ENCODE measurements at regions not wholly inside any gene's neighbourhood (a gene's known extent, or its start where the extent isn't known, plus 50 kb on each side); places are given as distances from the start of the nearest gene placed in this dataset.

DNA sequence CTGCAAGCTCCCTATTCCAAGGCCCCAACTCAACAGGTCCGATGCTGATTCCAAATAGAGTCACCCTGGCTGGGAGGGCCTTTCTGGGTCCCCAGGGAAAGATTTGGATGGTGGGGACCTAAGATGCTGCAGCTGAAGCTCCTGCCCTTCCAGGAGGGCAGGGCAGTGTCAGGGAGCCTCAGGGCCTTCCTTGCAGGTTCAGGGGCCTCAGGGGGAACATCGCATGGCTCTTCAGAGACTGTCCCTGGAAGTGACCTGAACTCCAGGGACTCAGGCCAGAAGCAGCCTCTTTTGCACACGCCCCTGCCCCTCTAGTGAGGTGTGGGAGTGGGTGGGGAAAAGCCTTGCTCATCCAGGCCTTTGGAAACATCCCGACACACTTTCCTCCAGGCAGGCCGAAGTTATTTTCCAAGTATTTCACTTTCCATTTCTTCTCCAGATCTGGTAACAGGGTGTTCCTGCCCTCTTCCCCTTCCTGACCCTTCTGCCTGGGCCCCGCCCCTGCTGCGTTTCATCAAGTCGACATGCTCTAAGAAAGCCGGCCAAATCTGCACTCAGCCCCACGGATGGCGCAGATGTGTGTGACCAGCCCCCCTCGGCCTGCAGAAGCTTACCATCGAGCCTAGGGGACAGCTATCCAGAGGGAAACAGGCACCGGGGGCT, 159.5 kb downstream of the FGF18 start:
- no peak for TF ChIP-seq POLR2A (IDR thresholded peaks at IDR 0.05; ENCODE audit: low read length)
- TF ChIP-seq GATA1 (IDR thresholded peaks at IDR 0.05; ENCODE audit: low read depth, low read length), result no peak
- DNase-seq, result no peak

DNA sequence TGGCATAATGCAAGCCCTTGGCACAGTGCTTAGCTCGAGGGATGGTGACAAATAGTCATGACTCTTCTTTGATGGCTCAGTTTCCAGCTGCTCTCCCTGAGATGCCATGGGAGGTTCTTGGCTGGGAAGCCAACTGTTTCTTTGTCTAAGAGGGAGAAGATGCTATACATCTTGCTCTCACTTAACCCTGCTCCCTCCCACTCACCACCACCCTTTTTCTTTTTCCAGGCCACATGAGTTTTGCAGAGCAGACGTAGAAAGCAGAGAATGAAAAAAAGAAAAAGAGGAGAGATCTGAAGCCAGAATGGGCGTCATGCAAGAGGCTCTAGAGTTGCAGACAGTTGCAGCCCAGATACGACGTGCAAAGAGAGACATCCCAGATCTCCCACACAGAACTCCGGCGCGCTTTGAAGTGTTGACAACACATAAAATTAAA, 160.5 kb downstream of the FGF18 start:
- TF ChIP-seq GATA1 (IDR thresholded peaks at IDR 0.05; ENCODE audit: low read depth, low read length) (no peak), POLR2A (IDR thresholded peaks at IDR 0.05; ENCODE audit: low read length) (no peak)
- no peak for DNase-seq

DNA sequence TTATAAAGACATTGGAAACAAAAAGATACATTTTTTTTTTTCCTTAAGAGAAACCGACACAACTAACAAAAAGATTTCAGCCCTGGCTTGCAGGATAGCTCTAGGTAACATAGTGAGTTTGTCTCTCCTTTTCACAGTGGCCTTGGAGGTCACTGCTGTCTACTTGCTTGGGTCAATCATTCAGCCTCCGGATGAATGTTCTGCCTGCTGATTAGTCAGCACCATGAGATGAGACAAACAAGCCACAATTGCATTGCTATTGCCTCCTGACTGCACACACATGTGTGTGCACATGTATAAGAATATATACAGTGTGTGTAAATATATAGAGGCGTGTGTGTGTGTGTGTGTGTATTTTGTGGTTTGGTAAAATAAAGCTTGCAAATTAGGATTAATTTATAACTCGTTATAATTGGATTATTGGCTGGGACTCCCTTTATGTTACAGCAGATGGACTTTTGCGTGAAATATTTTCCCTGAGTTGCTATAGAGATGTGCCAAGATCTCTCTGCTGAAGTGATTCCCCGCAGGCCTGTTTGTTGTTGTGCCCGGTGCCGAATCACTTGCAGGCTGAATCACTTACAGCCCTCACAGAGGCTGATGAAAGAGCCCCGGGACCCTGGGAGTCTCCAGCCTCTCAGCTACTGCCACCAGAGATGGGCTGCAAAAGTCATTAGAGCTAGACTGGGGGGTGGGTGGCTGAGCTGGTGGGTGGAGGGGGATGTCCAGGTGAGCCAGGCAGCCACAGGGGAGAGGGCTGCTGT, 161.2 kb downstream of the FGF18 start:
- no peak for TF ChIP-seq GATA1 (IDR thresholded peaks at IDR 0.05; ENCODE audit: low read depth, low read length)
- no peak for TF ChIP-seq POLR2A (IDR thresholded peaks at IDR 0.05; ENCODE audit: low read length)
- no peak for DNase-seq

DNA sequence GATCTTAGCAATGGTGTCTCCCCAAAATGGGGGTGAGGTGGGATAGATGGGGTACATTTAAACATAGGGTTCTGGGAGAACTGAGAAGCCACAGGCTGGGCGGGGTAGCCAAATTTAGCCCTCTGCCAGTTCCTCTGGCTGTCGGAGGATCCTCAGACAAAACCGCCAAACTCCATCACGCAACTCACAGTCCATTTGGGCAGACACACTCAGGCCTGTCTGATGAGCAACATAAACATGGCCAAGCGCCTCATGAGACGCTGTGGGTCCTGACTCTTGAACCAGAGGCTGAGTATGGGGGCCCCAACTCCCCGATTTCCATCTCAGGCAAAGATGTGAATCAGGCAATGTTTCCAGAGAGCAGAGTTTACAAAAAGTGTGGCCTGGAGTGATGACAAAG, 162.3 kb downstream of the FGF18 start:
- TF ChIP-seq GATA1 (IDR thresholded peaks at IDR 0.05; ENCODE audit: low read depth, low read length) (no peak), POLR2A (IDR thresholded peaks at IDR 0.05; ENCODE audit: low read length) (no peak)
- DNase-seq, result no peak

DNA sequence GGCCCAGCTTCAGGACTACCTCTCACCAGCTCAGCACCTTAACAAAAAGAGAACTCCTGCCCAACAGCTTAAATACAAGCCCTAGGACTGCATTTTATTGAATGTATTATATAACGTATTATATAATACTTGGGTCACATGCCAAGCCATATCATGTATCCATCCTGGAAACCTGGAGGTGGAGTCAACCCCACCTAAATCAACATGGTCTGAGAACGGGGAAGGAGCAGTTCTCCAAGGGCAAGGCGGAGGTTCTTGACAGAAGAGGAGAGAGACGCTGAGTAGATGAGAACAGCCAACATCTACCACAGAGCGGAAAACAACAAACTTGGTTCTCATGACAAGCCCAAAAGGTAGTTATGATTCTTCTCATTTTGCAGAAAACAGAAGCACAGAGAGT, 163.4 kb downstream of the FGF18 start:
- no peak for DNase-seq
- TF ChIP-seq POLR2A (IDR thresholded peaks at IDR 0.05; ENCODE audit: low read length), result no peak
- TF ChIP-seq GATA1 (IDR thresholded peaks at IDR 0.05; ENCODE audit: low read depth, low read length), result no peak

DNA sequence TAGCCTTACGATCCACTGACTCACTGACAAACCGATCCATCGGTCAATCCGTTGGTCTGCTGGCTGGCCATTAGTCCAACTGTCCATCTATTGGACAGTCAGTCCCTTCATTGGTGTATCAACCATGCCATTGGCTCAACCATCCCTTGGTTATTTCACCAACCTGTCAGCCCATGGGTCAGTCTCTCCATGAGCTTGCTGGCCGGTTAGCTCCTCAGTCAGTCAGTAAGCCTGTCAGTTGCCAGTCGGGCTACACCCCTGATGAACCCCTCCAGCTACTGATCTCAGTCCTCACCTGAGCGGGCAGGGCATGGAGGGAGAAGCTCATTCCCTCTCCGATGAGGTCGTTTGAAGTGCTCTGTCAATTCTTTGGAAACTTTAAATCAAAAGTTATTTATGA, 166.5 kb downstream of the FGF18 start:
- no peak for DNase-seq
- TF ChIP-seq GATA1 (IDR thresholded peaks at IDR 0.05; ENCODE audit: low read depth, low read length) (no peak), POLR2A (IDR thresholded peaks at IDR 0.05; ENCODE audit: low read length) (no peak)

DNA sequence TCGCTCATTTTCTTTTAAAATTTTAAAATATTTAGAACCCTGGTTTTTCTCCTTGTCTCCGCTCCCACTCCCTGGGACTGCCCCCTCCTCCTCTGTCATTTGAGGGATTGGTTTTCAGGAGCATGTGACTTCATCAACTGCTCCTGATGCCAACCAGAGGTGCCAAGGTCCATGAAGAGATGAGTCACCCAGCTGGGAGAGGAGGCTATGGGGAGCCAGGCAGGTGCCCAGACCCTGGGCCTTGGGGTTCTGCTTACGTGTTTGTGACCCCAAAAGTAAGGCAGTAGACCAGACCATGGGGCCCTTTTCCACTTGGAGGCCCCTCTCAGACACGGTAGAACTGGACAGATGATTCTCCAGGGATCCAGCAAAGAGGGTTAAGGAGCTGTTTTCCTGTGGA, 167.0 kb downstream of the FGF18 start:
- TF ChIP-seq POLR2A (IDR thresholded peaks at IDR 0.05; ENCODE audit: low read length), result no peak
- no peak for TF ChIP-seq GATA1 (IDR thresholded peaks at IDR 0.05; ENCODE audit: low read depth, low read length)
- DNase-seq, result no peak

DNA sequence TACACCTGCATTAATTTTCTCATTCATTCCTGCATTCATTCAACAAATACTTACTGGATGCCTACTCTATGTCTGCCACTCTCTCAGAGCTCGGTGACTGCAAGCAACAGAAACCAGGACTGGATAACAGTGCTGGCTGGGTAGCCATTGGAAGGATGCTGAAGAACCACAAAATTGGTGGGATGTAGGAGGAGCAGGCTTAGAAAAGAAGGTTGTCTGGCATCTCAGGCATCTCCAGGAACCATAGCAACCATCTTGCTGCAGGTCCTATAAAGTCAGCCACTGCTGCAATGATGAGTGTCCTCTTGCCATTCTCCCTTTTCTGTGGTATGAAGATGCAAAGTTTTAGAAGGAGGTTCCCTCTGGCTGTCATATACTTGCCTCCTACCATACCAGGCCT, 168.6 kb downstream of the FGF18 start:
- DNase-seq, result no peak

DNA sequence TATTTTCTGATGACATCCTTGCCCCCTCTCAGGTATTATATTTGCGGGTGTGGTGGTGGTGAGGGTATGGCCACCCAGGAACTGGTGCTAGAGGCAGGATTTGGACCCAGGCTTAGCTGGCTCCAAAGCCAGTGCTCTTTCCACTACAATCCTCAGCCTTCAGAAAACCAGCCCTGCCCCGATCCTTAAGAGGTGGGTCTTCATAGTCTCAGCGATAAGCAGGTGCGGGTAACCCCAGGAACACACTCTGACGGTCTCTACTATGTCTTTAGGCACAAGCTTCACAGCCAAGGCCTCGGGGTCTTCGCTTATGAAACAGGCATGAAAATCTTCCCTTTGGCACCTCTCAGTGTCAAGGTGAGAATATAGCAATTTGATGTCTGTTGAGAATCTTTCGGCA, 169.3 kb downstream of the FGF18 start:
- no peak for DNase-seq

More for the DNA sequence above, 168.6 kb downstream of the FGF18 start:
- TF ChIP-seq GATA1 (IDR thresholded peaks at IDR 0.05; ENCODE audit: low read depth, low read length) (no peak), POLR2A (IDR thresholded peaks at IDR 0.05; ENCODE audit: low read length) (no peak)

DNA sequence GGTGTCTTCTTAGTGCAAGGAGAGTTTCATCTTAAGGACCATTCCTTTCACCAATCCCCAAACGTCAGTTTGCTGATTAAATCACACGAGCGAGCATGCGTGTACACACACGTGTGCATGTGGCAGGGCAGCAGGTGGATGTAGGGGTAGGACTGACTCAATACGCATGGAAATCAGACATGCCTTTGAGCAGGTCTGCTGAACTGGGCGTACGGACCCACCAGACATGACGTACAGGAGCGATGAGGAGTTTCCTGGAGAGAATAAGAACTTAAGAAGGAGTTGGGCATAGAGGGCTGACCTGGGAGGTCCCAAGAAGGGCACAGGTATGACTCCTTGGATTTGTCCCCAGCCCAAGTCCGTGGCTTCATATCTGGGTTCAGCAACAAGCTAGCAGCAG, 170.0 kb downstream of the FGF18 start:
- TF ChIP-seq GATA1 (IDR thresholded peaks at IDR 0.05; ENCODE audit: low read depth, low read length) (no peak), POLR2A (IDR thresholded peaks at IDR 0.05; ENCODE audit: low read length) (no peak)
- no peak for DNase-seq

More for the DNA sequence above, 169.3 kb downstream of the FGF18 start:
- TF ChIP-seq POLR2A (IDR thresholded peaks at IDR 0.05; ENCODE audit: low read length) (no peak), GATA1 (IDR thresholded peaks at IDR 0.05; ENCODE audit: low read depth, low read length) (no peak)

DNA sequence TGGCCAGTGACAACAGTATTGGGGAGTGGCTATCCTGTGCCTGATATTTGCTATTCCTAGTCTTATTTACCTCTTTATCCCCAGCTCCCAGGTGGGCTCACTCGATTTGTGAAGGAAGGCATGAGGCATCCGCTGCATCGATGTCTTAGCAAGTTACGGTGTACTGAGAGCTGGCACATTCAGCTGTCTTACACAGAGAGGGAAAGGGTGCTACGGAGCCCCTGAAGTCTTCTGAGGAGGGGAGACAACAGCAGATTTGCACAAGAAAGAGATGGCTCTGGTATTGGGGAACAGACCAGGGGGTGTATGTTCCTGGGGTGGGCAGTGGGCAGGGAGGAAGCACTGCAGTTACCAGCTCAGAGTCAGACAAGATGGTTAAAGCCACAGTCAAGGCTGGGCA, 172.6 kb downstream of the FGF18 start:
- TF ChIP-seq GATA1 (IDR thresholded peaks at IDR 0.05; ENCODE audit: low read depth, low read length) (no peak), POLR2A (IDR thresholded peaks at IDR 0.05; ENCODE audit: low read length) (no peak)
- no peak for DNase-seq

DNA sequence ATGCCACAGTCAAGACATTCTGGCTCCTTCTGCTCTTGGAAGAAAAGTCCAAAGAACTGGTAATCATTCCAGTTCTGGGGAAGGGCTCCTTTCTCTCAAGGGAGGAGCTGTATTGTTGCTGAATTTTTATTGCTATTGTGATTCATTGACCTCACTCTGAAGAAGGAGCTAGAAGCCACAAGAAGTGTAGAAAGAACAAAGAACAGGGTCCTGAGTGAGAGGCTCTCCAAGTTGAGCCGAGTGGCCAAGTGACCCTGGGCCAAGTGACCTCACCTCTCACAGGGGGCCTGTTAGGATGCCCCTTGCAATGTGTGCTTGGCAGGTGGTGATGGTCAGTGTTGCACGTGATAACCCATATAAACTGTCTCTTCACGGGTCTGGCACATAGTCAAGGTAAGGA, 173.3 kb downstream of the FGF18 start:
- no peak for TF ChIP-seq GATA1 (IDR thresholded peaks at IDR 0.05; ENCODE audit: low read depth, low read length)
- TF ChIP-seq POLR2A (IDR thresholded peaks at IDR 0.05; ENCODE audit: low read length), result no peak
- no peak for DNase-seq

DNA sequence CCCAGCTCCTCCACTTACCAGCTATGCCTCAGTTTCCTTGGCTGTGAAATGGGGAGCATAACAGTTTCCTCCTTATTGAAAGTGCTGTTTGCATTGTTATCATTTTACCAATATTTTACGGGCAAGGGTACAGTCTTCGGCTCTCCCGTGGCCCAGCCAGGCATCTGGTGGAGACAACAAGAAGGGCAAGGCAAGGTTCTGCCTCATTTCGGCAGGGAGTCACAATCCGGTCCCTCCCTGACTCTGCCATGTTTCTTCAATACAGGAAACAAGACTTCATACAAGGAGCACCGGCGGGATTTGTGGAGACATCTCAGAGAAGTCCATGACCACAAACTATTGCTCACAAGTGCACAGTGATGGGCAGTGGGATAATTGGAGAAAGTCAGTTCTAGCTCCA, 174.0 kb downstream of the FGF18 start:
- TF ChIP-seq GATA1 (IDR thresholded peaks at IDR 0.05; ENCODE audit: low read depth, low read length), result no peak
- no peak for TF ChIP-seq POLR2A (IDR thresholded peaks at IDR 0.05; ENCODE audit: low read length)
- no peak for DNase-seq

DNA sequence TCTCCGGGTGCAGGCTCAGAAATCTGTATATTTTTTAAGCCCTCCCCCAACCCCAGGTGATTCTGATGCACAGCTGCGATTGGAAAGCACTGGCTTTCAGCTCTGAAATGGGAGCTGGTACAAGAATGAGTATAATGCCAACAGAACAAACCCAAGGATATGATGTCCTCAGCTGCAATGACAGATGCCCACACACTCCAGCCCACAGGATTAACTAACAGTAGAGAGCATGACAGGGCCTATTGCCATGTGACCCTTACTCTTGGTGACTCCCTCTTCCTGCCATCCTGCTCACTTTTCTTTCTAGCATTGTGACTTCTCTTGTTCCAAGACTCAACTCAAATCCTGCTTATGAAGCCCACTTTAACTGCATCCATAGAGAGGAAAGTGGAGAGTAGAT, 174.5 kb downstream of the FGF18 start:
- TF ChIP-seq POLR2A (IDR thresholded peaks at IDR 0.05; ENCODE audit: low read length) (no peak), GATA1 (IDR thresholded peaks at IDR 0.05; ENCODE audit: low read depth, low read length) (no peak)

DNA sequence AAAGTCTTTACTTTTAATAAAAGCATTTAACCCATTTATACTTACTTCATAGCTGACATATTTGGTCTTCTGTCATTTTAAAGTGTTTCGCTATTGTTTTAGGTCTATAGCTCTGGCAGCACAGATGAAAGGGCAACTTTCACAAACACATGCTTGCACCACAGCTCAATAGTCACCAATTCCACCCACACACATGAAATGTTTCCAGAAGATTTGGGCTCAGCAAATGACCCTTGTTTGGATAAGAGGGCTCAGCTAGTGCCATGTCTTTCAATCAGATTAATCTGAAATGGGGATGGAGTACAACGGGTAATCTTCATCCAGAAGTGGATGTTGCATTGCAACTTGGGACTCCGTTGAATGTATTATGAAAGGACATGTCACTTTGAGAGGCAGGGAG, 176.0 kb downstream of the FGF18 start:
- no peak for TF ChIP-seq GATA1 (IDR thresholded peaks at IDR 0.05; ENCODE audit: low read depth, low read length)
- TF ChIP-seq POLR2A (IDR thresholded peaks at IDR 0.05; ENCODE audit: low read length), result no peak
- DNase-seq, result no peak

More for the DNA sequence above, 174.5 kb downstream of the FGF18 start:
- DNase-seq, result no peak

Data from erythroblast (primary cell).